ENCODE measurements at regions not wholly inside any gene's neighbourhood (a gene's known extent, or its start where the extent isn't known, plus 50 kb on each side); places are given as distances from the start of the nearest gene placed in this dataset.
"Not testable (repeated sequence)": the region's sequence is repeated elsewhere in the genome, so short reads cannot be mapped to it uniquely, and the experiment has no call there.

DNA sequence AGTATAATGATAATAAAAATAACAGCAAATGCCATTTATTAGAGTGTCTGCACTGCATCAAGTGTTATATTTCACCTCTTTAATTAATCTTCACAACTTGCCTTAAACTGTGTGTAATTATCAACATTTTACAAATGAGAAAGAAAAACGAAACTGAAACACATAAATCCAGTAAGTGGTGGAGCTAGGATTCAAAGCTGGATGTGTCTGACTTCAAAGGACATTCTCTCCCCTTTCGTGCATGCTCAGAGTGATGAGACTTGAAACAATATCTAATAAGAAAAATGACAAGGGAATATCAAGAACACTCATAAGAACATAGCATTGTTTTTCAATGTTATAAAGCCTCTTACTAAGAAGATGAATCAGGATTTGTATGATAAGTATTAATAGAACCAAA is 78.8 kb downstream of the DUSP6 start:
- H3K4me3 ChIP-seq = no peak overlapping the region
- H3K27ac ChIP-seq = no peak overlapping the region
- H3K9me3 ChIP-seq (ENCODE audit: low read depth, low read length) = no peaks in the 10 kb centered on the region
- TF ChIP-seq FOXP2 (optimal IDR thresholded peaks at IDR 0.05; ENCODE audit: control extremely low read depth, extremely low read length, insufficient read depth) (no peak), POLR2AphosphoS5 (IDR thresholded peaks at IDR 0.05; ENCODE audit: borderline replicate concordance, low read depth, low read length) (no peak), EZH2 (IDR thresholded peaks at IDR 0.05) (no peak)
- no peaks in the 10 kb centered on the region for H3K36me3 ChIP-seq (ENCODE audit: insufficient read depth, low read length)
- DNase-seq (ENCODE audit: low read depth, low spot score) = no peak
- H3K9ac ChIP-seq (ENCODE audit: insufficient read length) = no peak overlapping the region

DNA sequence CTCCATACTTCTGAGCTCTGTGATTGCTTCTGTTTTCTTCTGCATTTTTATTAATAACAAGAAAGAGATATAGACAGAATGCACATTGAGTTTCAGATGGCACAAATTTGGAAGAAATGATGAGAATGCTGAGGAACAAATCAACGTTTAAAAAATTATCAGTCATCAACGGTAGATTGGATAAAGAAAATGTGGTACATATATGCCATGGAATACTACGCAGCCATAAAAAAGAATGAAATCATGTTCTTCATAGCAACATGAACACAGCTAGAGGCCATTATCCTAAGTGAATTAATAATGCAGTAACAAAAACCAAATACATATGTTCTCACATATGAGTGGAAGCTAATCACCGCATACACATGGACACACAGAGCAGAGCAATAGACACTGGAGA is 81.8 kb downstream of the DUSP6 start:
- Histone ChIP-seq H3K27ac (no peak overlapping the region), H3K9me3 (ENCODE audit: low read depth, low read length) (no peaks in the 10 kb centered on the region), H3K9ac (ENCODE audit: insufficient read length) (no peak overlapping the region), H3K36me3 (ENCODE audit: insufficient read depth, low read length) (no peaks in the 10 kb centered on the region), H3K4me3 (no peak overlapping the region)
- no peak for DNase-seq (ENCODE audit: low read depth, low spot score)
- no peak for TF ChIP-seq FOXP2 (optimal IDR thresholded peaks at IDR 0.05; ENCODE audit: control extremely low read depth, extremely low read length, insufficient read depth)
- TF ChIP-seq EZH2 (IDR thresholded peaks at IDR 0.05) = no peak
- TF ChIP-seq POLR2AphosphoS5 (IDR thresholded peaks at IDR 0.05; ENCODE audit: borderline replicate concordance, low read depth, low read length) = no peak

DNA sequence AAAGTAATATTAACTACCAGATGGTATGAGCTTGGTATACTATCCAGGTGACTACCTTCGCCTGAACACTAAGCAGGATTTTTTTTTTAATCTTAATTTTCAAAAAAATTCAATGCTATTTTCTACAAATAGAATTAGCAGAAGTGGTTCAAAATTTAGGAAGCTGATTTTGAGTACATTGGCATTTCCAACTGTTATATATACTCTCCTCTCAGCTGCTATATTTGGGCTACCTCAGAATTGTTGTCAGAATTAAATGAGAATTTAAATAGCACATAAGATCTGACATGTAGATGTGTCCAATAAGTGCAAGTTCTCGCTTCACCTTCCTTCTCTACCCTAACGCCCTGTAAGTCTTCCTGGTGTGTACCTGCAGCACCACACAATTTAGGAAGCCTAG is 83.1 kb downstream of the DUSP6 start:
- DNase-seq (ENCODE audit: low read depth, low spot score) = no peak
- Histone ChIP-seq H3K9ac (ENCODE audit: insufficient read length) (no peak overlapping the region), H3K36me3 (ENCODE audit: insufficient read depth, low read length) (no peaks in the 10 kb centered on the region), H3K9me3 (ENCODE audit: low read depth, low read length) (no peaks in the 10 kb centered on the region), H3K27ac (no peak overlapping the region), H3K4me3 (no peak overlapping the region)
- TF ChIP-seq POLR2AphosphoS5 (IDR thresholded peaks at IDR 0.05; ENCODE audit: borderline replicate concordance, low read depth, low read length) = no peak
- no peak for TF ChIP-seq FOXP2 (optimal IDR thresholded peaks at IDR 0.05; ENCODE audit: control extremely low read depth, extremely low read length, insufficient read depth)
- no peak for TF ChIP-seq EZH2 (IDR thresholded peaks at IDR 0.05)

DNA sequence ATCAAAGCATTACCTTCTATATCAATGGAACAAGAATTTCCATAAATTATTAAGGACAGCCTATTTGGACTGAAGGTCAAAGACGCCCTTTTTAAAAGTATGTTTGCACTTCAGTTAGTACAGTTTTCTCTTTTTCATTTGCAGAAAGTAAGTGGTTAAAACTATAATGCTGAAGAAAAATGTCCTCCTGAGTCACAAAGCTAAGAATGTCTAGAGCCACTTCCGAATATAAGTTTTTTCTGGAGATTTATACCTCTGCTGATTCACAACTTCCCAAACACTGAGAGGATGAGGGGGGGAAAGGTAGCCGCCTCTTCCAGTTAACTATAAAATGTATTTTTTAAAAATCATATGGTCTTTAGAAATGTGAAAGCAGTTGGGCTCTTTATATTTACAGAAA is 84.9 kb downstream of the DUSP6 start:
- DNase-seq (ENCODE audit: low read depth, low spot score) = no peak
- Histone ChIP-seq H3K27ac (no peak overlapping the region), H3K4me3 (no peak overlapping the region), H3K36me3 (ENCODE audit: insufficient read depth, low read length) (no peaks in the 10 kb centered on the region), H3K9me3 (ENCODE audit: low read depth, low read length) (no peaks in the 10 kb centered on the region), H3K9ac (ENCODE audit: insufficient read length) (no peak overlapping the region)
- TF ChIP-seq FOXP2 (optimal IDR thresholded peaks at IDR 0.05; ENCODE audit: control extremely low read depth, extremely low read length, insufficient read depth) (no peak), EZH2 (IDR thresholded peaks at IDR 0.05) (no peak), POLR2AphosphoS5 (IDR thresholded peaks at IDR 0.05; ENCODE audit: borderline replicate concordance, low read depth, low read length) (no peak)

DNA sequence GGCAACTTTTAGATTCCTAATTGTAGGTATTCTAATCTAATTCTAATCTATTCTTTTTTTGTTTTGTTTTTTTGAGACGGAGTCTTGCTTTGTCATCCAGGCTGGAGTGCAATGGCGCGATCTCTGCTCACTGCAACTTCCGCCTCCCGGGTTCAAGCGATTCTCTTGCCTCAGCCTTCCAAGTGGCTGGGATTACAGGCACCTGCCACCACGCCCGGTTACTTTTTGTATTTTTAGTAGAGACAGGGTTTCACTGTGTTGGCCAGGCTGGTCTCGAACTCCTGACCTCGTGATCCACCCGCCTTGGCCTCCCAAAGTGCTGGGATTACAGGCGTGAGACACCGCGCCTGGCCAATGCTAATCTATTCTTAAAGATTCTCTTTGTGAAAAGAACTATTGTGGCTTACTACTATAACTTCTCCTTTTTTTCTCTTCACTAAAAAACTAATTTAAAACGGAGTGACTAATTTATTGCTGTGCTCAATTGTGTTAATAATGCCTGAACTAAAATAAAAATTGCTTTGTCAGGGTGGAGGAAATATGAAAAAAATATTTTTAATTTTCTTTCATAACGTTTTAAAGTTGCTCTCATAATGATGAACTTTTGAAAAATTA is 85.6 kb downstream of the DUSP6 start:
- H3K4me3 ChIP-seq; H3K9me3 ChIP-seq (ENCODE audit: low read depth, low read length); H3K9ac ChIP-seq (ENCODE audit: insufficient read length); H3K36me3 ChIP-seq (ENCODE audit: insufficient read depth, low read length); DNase-seq (ENCODE audit: low read depth, low spot score); H3K27ac ChIP-seq: not testable (repeated sequence)

DNA sequence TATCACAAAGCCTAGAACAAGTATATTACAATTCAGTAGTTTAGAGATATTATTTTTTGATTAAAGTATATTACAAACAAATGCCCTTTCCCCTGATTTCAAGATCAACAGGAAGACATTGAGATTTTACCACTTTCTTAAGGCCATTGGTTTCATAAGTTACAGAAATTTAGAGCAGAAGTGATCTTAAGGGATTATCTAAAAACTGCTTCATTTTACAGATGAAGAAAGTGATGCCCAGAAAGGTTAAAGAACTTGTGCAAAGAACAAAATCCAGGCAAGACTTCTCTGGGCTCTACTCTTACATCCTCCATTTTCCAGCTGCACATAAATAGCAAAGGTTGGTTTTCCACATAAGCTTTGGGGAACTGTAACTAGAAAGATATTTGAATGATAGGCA is 87.5 kb downstream of the DUSP6 start:
- H3K9ac ChIP-seq (ENCODE audit: insufficient read length) = no peak overlapping the region
- no peak for DNase-seq (ENCODE audit: low read depth, low spot score)
- H3K4me3 ChIP-seq = no peak overlapping the region
- H3K36me3 ChIP-seq (ENCODE audit: insufficient read depth, low read length) = no peaks in the 10 kb centered on the region
- H3K27ac ChIP-seq = no peak overlapping the region
- TF ChIP-seq EZH2 (IDR thresholded peaks at IDR 0.05) (no peak), POLR2AphosphoS5 (IDR thresholded peaks at IDR 0.05; ENCODE audit: borderline replicate concordance, low read depth, low read length) (no peak), FOXP2 (optimal IDR thresholded peaks at IDR 0.05; ENCODE audit: control extremely low read depth, extremely low read length, insufficient read depth) (no peak)
- H3K9me3 ChIP-seq (ENCODE audit: low read depth, low read length) = no peaks in the 10 kb centered on the region

DNA sequence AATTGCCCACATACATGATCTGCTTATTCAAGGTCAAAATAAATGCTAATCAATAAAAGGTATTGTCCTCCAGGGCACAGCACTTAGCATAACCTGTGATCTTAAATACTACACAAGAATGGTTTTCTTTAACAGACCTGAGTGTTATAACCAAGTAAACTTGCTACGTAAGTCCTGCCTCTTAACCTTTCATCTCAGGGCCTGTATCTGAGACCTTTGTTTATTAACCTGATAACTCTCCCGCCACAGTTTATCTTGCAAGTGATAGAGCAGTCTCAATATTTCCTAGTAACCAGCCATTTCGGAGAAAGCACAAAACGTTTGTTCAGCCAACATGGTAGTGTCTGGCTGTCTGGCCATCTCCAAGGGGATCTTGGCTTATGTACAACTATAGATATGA is 88.4 kb downstream of the DUSP6 start:
- Histone ChIP-seq H3K27ac (no peak overlapping the region), H3K9me3 (ENCODE audit: low read depth, low read length) (no peaks in the 10 kb centered on the region), H3K9ac (ENCODE audit: insufficient read length) (no peak overlapping the region), H3K36me3 (ENCODE audit: insufficient read depth, low read length) (no peaks in the 10 kb centered on the region), H3K4me3 (no peak overlapping the region)
- DNase-seq (ENCODE audit: low read depth, low spot score) = no peak
- TF ChIP-seq POLR2AphosphoS5 (IDR thresholded peaks at IDR 0.05; ENCODE audit: borderline replicate concordance, low read depth, low read length) = no peak
- TF ChIP-seq EZH2 (IDR thresholded peaks at IDR 0.05) = no peak
- no peak for TF ChIP-seq FOXP2 (optimal IDR thresholded peaks at IDR 0.05; ENCODE audit: control extremely low read depth, extremely low read length, insufficient read depth)

DNA sequence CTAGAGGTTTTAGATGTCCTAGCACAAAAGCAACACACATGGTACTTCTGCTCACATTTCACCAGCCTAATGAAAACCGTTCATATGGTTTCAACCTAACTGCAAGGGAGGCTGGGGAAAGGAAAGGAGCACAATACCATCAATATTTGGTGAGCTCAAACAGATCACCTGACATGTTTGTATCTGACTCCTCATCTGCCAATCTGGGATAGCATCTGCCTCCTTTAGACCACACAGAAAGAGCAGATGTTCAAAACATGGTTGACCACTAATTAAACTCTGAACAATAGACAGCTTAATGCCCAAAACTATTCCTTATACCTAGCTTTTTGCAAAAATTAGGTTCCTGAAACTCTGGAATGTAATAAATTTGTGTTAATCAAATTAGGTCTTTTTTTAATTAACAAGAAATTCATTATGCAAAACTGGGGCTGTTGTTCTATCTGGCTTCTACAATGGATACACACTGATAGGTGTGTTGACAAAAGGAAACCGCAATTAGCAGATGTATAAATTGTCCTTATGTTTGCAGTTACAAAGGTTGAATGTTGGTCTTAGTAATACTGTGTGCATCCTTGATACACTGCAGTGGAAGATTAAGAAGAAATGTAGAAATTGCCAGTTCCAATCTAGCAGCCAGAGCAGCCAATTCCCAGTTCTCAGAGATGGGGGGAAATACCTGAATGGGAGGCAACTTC is 89.3 kb downstream of the DUSP6 start:
- H3K27ac ChIP-seq = no peak overlapping the region
- no peak overlapping the region for H3K4me3 ChIP-seq
- no peaks in the 10 kb centered on the region for H3K9me3 ChIP-seq (ENCODE audit: low read depth, low read length)
- DNase-seq (ENCODE audit: low read depth, low spot score) = no peak
- H3K36me3 ChIP-seq (ENCODE audit: insufficient read depth, low read length) = no peaks in the 10 kb centered on the region
- no peak overlapping the region for H3K9ac ChIP-seq (ENCODE audit: insufficient read length)
- TF ChIP-seq POLR2AphosphoS5 (IDR thresholded peaks at IDR 0.05; ENCODE audit: borderline replicate concordance, low read depth, low read length) = no peak
- no peak for TF ChIP-seq EZH2 (IDR thresholded peaks at IDR 0.05)
- TF ChIP-seq FOXP2 (optimal IDR thresholded peaks at IDR 0.05; ENCODE audit: control extremely low read depth, extremely low read length, insufficient read depth) = no peak

DNA sequence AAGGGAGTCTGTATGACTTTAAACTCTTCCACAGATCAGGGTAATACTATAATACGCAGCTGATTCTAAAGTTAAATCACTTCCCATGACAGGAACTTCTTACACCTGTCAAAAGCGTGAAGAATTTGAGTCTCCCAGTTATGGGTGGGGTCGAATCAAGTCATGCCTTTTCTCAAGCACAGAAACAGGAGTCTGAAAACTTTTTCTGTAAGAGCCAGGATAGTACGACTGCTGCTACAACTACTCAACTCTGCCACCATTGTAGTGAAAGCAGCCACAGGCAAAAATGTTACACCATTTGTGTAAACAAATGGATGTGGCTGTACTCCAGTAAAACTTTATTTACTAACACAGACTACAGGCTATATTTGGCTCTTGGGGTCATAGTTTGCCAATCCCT is 90.3 kb downstream of the DUSP6 start:
- TF ChIP-seq POLR2AphosphoS5 (IDR thresholded peaks at IDR 0.05; ENCODE audit: borderline replicate concordance, low read depth, low read length) (no peak), FOXP2 (optimal IDR thresholded peaks at IDR 0.05; ENCODE audit: control extremely low read depth, extremely low read length, insufficient read depth) (no peak), EZH2 (IDR thresholded peaks at IDR 0.05) (no peak)
- no peaks in the 10 kb centered on the region for H3K9me3 ChIP-seq (ENCODE audit: low read depth, low read length)
- no peak for DNase-seq (ENCODE audit: low read depth, low spot score)
- no peaks in the 10 kb centered on the region for H3K36me3 ChIP-seq (ENCODE audit: insufficient read depth, low read length)
- no peak overlapping the region for H3K4me3 ChIP-seq
- H3K27ac ChIP-seq = no peak overlapping the region
- H3K9ac ChIP-seq (ENCODE audit: insufficient read length) = no peak overlapping the region

Data from SK-N-MC (cell line).